PC-3 (cell line): ENCODE measurements at regions not wholly inside any gene's neighbourhood (a gene's known extent, or its start where the extent isn't known, plus 50 kb on each side); places are given as distances from the start of the nearest gene placed in this dataset.

ENCODE experiments used
- ATAC-seq: fragments of 200-7000 bp; cut with Tn5 transposase; 2 replicates; pipeline ENCODE4 v1.9.1; 2020; ENCODE audit warnings: mild to moderate bottlenecking, moderate library complexity
- BruUV-seq: library from RNA; stranded (reverse); fragments of 400-500 nt; replicated peaks from 2 replicates; lab custom pipeline; 2021; lab: Mats Ljungman, UMichigan
- CTCF ChIA-PET: fragments of 300-600 bp; sonication (Branson Sonifier 250); formaldehyde crosslinking; loops from one replicate; lab custom pipeline; 2022; ENCODE audit warnings: antibody characterized with exemption; lab: Charles Lee
- POLR2A ChIA-PET: fragments of 300-600 bp; sonication (Branson Sonifier 250); formaldehyde crosslinking; loops from one replicate; lab custom pipeline; 2022; ENCODE audit warnings: antibody characterized with exemption; ENCODE audit not compliant: unreplicated experiment; lab: Charles Lee
- DNase-seq: peaks from one replicate; pipeline ENCODE4 v3.0.0-alpha.2; 2015
- H2AFZ ChIP-seq: fragments of 300-600 bp; sonication (generic); 2 replicates; pipeline ENCODE4 v1.6.0; 2016; ENCODE audit warnings: antibody characterized with exemption, low read length
- H3F3A ChIP-seq: fragments of 300-600 bp; sonication (generic); one replicate; pipeline ENCODE4 v1.6.0; 2017; ENCODE audit warnings: antibody characterized with exemption, low read length, control low read depth, mild to moderate bottlenecking; ENCODE audit not compliant: unreplicated experiment
- H3K27ac ChIP-seq: fragments of 300-600 bp; sonication (generic); 2 replicates; pipeline ENCODE4 v1.5.1; 2016; ENCODE audit warnings: mild to moderate bottlenecking, low read length
- H3K27me3 ChIP-seq: fragments of 300-600 bp; sonication (generic); 2 replicates; pipeline ENCODE4 v1.6.1; 2016; ENCODE audit warnings: low read length, mixed read lengths
- H3K36me3 ChIP-seq: fragments of 300-600 bp; sonication (generic); 2 replicates; pipeline ENCODE4 v1.6.1; 2016; ENCODE audit warnings: low read depth, mixed run types, low read length, mixed read lengths
- H3K4me1 ChIP-seq: fragments of 300-600 bp; sonication (generic); 2 replicates; pipeline ENCODE4 v1.5.1; 2016; ENCODE audit warnings: low read length; ENCODE audit not compliant: insufficient read depth
- H3K4me2 ChIP-seq: fragments of 300-600 bp; sonication (generic); 2 replicates; pipeline ENCODE4 v1.6.0; 2016; ENCODE audit warnings: low read length
- H3K4me3 ChIP-seq: fragments of 300-600 bp; sonication (generic); 2 replicates; pipeline ENCODE4 v1.5.1; 2016; ENCODE audit warnings: mild to moderate bottlenecking, low read length, mixed read lengths
- H3K79me2 ChIP-seq: fragments of 300-600 bp; sonication (generic); 2 replicates; pipeline ENCODE4 v1.6.1; 2017; ENCODE audit warnings: low read length, mixed read lengths
- H3K9ac ChIP-seq: fragments of 300-600 bp; sonication (generic); 2 replicates; pipeline ENCODE4 v1.6.0; 2016; ENCODE audit warnings: mild to moderate bottlenecking, low read length
- H3K9me2 ChIP-seq: fragments of 300-600 bp; sonication (generic); replicated peaks from 2 replicates; pipeline ENCODE4 v1.6.1; 2016; ENCODE audit warnings: mixed run types, low read length, mixed read lengths
- H3K9me3 ChIP-seq: fragments of 300-600 bp; sonication (generic); 2 replicates; pipeline ENCODE4 v1.6.1; 2016; ENCODE audit warnings: low read length, mixed read lengths
- H4K20me1 ChIP-seq: fragments of 300-600 bp; sonication (generic); 2 replicates; pipeline ENCODE4 v1.6.1; 2016; ENCODE audit warnings: low read length, mixed read lengths
- EZH2 ChIP-seq: fragments of 300-600 bp; sonication (generic); IDR thresholded peaks from one replicate; pipeline ENCODE4 v1.6.1; 2017; ENCODE audit warnings: antibody characterized with exemption, mild to moderate bottlenecking, low read length; ENCODE audit not compliant: unreplicated experiment
- EZH2phosphoT487 ChIP-seq: fragments of 300-600 bp; sonication (generic); IDR thresholded peaks from 2 replicates; pipeline ENCODE4 v1.6.1; 2018; ENCODE audit warnings: mild to moderate bottlenecking, antibody characterized with exemption, low read length, borderline replicate concordance
- intact Hi-C: fragments of 100-400 bp; cut with micrococcal nuclease; formaldehyde crosslinking; loops from 2 replicates; pipeline ENCODE4 v1.9.0; 2023
- TF ChIP-seq, protein P1 (sequence below): fragments of 300-600 bp; sonication (generic); conservative IDR thresholded peaks from 2 replicates; pipeline ENCODE4 v1.5.1; 2017; ENCODE audit warnings: antibody characterized with exemption, low read depth, mild to moderate bottlenecking, low read length

DNA sequence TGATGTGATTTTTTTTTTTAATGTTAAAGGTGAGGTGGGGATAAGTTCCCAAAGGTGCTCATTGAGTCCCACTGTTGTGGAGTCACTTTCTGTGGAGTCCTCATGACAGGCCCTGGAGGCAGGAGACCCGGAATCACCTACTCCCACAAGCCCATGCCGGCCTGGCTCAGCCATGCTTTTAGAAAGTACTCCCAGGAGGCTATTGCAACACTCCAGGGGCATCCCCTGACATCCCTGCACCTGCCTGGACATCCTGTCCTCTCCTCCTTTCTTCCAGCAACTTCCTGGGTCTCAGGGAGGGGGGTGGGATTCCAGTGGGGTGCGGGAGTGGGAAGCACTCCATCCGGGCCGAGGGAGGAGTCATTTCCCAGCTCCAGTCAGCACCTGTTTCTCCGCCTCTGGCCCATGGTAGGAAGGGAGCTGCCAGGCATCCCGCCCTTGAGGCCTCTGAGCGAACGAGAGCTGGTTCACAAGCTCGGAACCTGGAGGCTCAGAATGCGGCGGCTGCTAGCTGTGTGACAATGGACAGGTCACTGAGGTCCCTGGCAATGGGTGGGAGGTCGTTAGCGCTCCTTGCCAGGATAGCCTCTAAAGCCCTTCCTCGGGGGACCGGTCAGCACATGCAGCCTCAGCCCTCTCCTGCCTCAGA lies 163.9 kb upstream of the ID2 start:
- no peak overlapping the region for H3K4me3 ChIP-seq
- CTCF ChIA-PET, result no interaction called here
- no peaks in the 10 kb centered on the region for H3F3A ChIP-seq
- intact Hi-C loops, result no loop called here
- no peak overlapping the region for H3K4me2 ChIP-seq
- POLR2A ChIA-PET, result no interaction called here
- H3K9me2 ChIP-seq, result no peaks in the 10 kb centered on the region
- TF ChIP-seq, protein P1, sequence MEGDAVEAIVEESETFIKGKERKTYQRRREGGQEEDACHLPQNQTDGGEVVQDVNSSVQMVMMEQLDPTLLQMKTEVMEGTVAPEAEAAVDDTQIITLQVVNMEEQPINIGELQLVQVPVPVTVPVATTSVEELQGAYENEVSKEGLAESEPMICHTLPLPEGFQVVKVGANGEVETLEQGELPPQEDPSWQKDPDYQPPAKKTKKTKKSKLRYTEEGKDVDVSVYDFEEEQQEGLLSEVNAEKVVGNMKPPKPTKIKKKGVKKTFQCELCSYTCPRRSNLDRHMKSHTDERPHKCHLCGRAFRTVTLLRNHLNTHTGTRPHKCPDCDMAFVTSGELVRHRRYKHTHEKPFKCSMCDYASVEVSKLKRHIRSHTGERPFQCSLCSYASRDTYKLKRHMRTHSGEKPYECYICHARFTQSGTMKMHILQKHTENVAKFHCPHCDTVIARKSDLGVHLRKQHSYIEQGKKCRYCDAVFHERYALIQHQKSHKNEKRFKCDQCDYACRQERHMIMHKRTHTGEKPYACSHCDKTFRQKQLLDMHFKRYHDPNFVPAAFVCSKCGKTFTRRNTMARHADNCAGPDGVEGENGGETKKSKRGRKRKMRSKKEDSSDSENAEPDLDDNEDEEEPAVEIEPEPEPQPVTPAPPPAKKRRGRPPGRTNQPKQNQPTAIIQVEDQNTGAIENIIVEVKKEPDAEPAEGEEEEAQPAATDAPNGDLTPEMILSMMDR, result no peak
- no peaks in the 10 kb centered on the region for H3K79me2 ChIP-seq
- no peaks in the 10 kb centered on the region for H3K36me3 ChIP-seq
- H3K27ac ChIP-seq, result no peak overlapping the region
- no TSS peak for BruUV-seq
- H3K9me3 ChIP-seq, result no peaks in the 10 kb centered on the region
- no peak overlapping the region for H3K9ac ChIP-seq
- ATAC-seq, result no peak
- no peaks in the 10 kb centered on the region for H3K4me1 ChIP-seq
- DNase-seq, result no peak
- no peak overlapping the region for H2AFZ ChIP-seq
- H3K27me3 ChIP-seq, result no peaks in the 10 kb centered on the region
- no peaks in the 10 kb centered on the region for H4K20me1 ChIP-seq

DNA sequence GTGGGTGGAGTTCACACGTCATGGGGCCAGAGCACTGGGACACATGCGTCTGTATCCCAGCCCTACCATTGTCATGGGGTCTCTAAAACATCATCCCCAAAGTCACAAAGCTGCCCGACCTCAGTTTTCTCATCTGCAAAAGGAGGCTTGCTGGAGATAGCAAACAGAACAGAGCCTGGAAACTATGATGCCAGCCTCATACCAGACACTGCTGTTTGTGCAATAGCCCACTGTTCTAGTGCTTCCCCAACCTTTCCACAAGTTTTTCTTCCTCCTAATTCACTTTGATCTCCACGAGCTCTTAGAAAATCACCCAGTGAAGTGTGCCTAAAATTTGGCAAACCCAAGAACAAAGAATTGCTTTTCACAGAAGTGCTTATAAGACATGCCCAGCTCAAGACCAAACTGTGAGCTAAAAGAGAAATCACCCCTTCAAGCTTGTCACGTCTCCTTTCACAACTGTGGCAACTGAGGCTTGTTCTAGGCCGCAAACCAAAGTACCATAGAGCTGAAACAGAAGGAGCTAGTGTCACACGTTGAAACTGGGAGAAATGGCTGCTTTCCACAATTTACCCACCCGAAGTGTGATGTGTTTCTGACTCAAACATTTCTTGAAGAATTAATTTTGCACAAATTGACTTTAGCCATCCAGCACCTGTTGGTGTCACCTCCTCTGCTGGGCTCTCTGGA lies 162.7 kb upstream of the ID2 start:
- Histone ChIP-seq H2AFZ (no peak overlapping the region), H4K20me1 (no peaks in the 10 kb centered on the region), H3K27me3 (no peaks in the 10 kb centered on the region), H3K9me2 (no peaks in the 10 kb centered on the region), H3K36me3 (no peaks in the 10 kb centered on the region), H3K4me3 (no peak overlapping the region), H3K79me2 (no peaks in the 10 kb centered on the region), H3K9ac (no peak overlapping the region), H3K27ac (no peak overlapping the region), H3K4me2 (no peak overlapping the region), H3F3A (no peaks in the 10 kb centered on the region), H3K9me3 (no peaks in the 10 kb centered on the region), H3K4me1 (no peaks in the 10 kb centered on the region)
- ATAC-seq, result no peak
- DNase-seq, result no peak
- CTCF ChIA-PET, result no interaction called here
- intact Hi-C loops, result no loop called here
- POLR2A ChIA-PET, result no interaction called here
- TF ChIP-seq EZH2 (no peak), EZH2phosphoT487 (no peak)
- TF ChIP-seq, protein P1, result no peak
- no TSS peak for BruUV-seq

DNA sequence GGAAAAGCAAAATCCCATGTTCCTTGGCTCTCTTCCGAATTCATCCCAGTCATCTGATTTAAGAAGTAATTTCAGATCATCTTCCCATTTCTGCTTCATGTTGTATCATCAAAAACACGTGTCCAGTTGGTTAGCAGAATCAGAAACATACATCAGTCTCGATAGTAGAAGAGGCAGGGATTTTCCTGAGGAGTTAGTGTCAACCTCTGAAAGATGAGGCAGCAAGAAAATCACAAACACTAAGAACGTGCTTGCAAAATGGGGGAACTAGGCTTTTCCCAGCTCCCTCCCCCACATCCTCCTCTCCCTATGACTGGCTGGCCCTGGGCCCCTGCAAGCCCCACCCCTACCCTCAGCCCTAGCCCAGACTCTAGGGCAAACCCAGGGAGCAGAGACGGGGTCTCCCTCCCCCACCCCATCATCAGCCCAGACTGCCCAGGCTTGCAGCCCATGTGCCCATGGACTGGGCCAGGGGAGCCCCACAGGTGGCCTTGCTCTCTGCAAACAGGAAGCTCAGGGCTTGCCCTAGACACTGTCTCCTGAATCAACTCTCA lies 161.0 kb upstream of the ID2 start:
- no peaks in the 10 kb centered on the region for H3K79me2 ChIP-seq
- no peaks in the 10 kb centered on the region for H3K27me3 ChIP-seq
- TF ChIP-seq, protein P1, result no peak
- no peak for TF ChIP-seq EZH2phosphoT487
- no peak for TF ChIP-seq EZH2
- CTCF ChIA-PET, result no interaction called here
- H3K9me2 ChIP-seq, result no peaks in the 10 kb centered on the region
- H3K4me3 ChIP-seq, result no peak overlapping the region
- POLR2A ChIA-PET, result interaction anchor here (0.6 kb wide), 1 partner anchor 665 kb away, joined by 5 read pairs; no protein-coding TSS in a partner anchor
- no peaks in the 10 kb centered on the region for H3F3A ChIP-seq
- H4K20me1 ChIP-seq, result no peaks in the 10 kb centered on the region
- peaks cover 6% of the 10 kb centered on the region; the same call in 1 of the 2 replicates for H3K4me1 ChIP-seq
- no peak for DNase-seq
- intact Hi-C loops, result no loop called here
- no peaks in the 10 kb centered on the region for H3K36me3 ChIP-seq
- H3K27ac ChIP-seq, result no peak overlapping the region
- no peak overlapping the region for H3K9ac ChIP-seq
- H2AFZ ChIP-seq, result no peak overlapping the region
- no peaks in the 10 kb centered on the region for H3K9me3 ChIP-seq
- H3K4me2 ChIP-seq, result no peak overlapping the region
- no TSS peak for BruUV-seq
- no peak for ATAC-seq
